GM23338 (cell line): ENCODE measurements at regions not wholly inside any gene's neighbourhood (a gene's known extent, or its start where the extent isn't known, plus 50 kb on each side); places are given as distances from the start of the nearest gene placed in this dataset.

Source experiments
- ATAC-seq: fragments of 200-7000 bp; cut with Tn5 transposase; 3 replicates; pipeline ENCODE4 v1.9.1; 2020
- DNase-seq: peaks from one replicate; pipeline ENCODE4 v3.0.0-alpha.2; 2015; ENCODE audit warnings: low spot score
- H2AFZ ChIP-seq: fragments of 200-600 bp; sonication (generic); 2 replicates; pipeline ENCODE4 v1.8.0; 2016; ENCODE audit warnings: antibody characterized with exemption, mild to moderate bottlenecking, moderate library complexity
- H3F3A ChIP-seq: fragments of 200-600 bp; sonication (generic); replicated peaks from 2 replicates; pipeline ENCODE4 v1.8.0; 2017; ENCODE audit warnings: antibody characterized with exemption, mixed run types, low read depth
- H3K27ac ChIP-seq: fragments of 200-600 bp; sonication (generic); 2 replicates; pipeline ENCODE4 v1.6.1; 2016; ENCODE audit warnings: low read depth
- H3K27me3 ChIP-seq: fragments of 200-600 bp; sonication (generic); 2 replicates; pipeline ENCODE4 v1.8.0; 2016; ENCODE audit warnings: mild to moderate bottlenecking, mixed run types, moderate library complexity; ENCODE audit not compliant: insufficient read depth
- H3K36me3 ChIP-seq: fragments of 200-600 bp; sonication (generic); 2 replicates; pipeline ENCODE4 v1.8.0; 2016; ENCODE audit warnings: mild to moderate bottlenecking; ENCODE audit not compliant: insufficient read depth
- H3K4me1 ChIP-seq: fragments of 200-600 bp; sonication (generic); 2 replicates; pipeline ENCODE4 v1.8.0; 2016; ENCODE audit warnings: mild to moderate bottlenecking, moderate library complexity; ENCODE audit not compliant: insufficient read depth
- H3K4me2 ChIP-seq: fragments of 200-600 bp; sonication (generic); 2 replicates; pipeline ENCODE4 v1.7.1; 2017; ENCODE audit warnings: mixed run types
- H3K4me3 ChIP-seq: fragments of 200-600 bp; sonication (generic); 2 replicates; pipeline ENCODE4 v1.6.1; 2016; ENCODE audit warnings: mixed run types
- H3K79me2 ChIP-seq: fragments of 200-600 bp; sonication (generic); replicated peaks from 2 replicates; pipeline ENCODE4 v1.8.0; 2017; ENCODE audit warnings: mild to moderate bottlenecking; ENCODE audit not compliant: insufficient read depth
- H3K9me2 ChIP-seq: fragments of 200-600 bp; sonication (generic); 2 replicates; pipeline ENCODE4 v1.8.0; 2017; ENCODE audit not compliant: insufficient read depth
- H4K20me1 ChIP-seq: fragments of 200-600 bp; sonication (generic); replicated peaks from 2 replicates; pipeline ENCODE4 v1.8.0; 2017; ENCODE audit warnings: mild to moderate bottlenecking; ENCODE audit not compliant: insufficient read depth
- H3K27ac Mint-ChIP-seq: 2 replicates; pipeline ENCODE4 v1.8.0; 2020; ENCODE audit warnings: inconsistent platforms, mild to moderate bottlenecking, moderate library complexity, mixed read lengths
- H3K27me3 Mint-ChIP-seq: 3 replicates; pipeline ENCODE4 v1.8.0; 2022; ENCODE audit warnings: low read depth, mild to moderate bottlenecking, moderate library complexity, mixed read lengths, inconsistent platforms; ENCODE audit not compliant: insufficient read depth, poor library complexity
- H3K36me3 Mint-ChIP-seq: 3 replicates; pipeline ENCODE4 v1.8.0; 2021; ENCODE audit warnings: low read depth, mild to moderate bottlenecking, inconsistent platforms, moderate library complexity, mixed read lengths
- H3K4me1 Mint-ChIP-seq: 3 replicates; pipeline ENCODE4 v1.8.0; 2020; ENCODE audit warnings: mild to moderate bottlenecking, inconsistent platforms, mixed read lengths
- H3K4me3 Mint-ChIP-seq: 3 replicates; pipeline ENCODE4 v1.8.0; 2021; ENCODE audit warnings: moderate library complexity, mild to moderate bottlenecking, inconsistent platforms, mixed read lengths
- H3K9me3 Mint-ChIP-seq: 3 replicates; pipeline ENCODE4 v1.8.0; 2020; ENCODE audit warnings: moderate library complexity, mild to moderate bottlenecking, inconsistent platforms, mixed read lengths
- CREB1 ChIP-seq: fragments of 250-450 bp; sonication (Bioruptor Pico); IDR thresholded peaks from 2 replicates; pipeline ENCODE4 v1.5.0; 2020; ENCODE audit warnings: low read depth, mild to moderate bottlenecking, moderate library complexity
- CTCF ChIP-seq, 2 experiments: fragments of 200-600 bp in 1 of 2; sonication (generic) in 1 of 2; conservative IDR thresholded peaks; 2 replicates each; pipeline versions ENCODE4 v1.5.1 to v1.6.1; 2016 to 2017; ENCODE audit warnings: antibody characterized with exemption in 2 of 2, low read depth in 2 of 2, mild to moderate bottlenecking in 2 of 2, moderate library complexity in 1 of 2
- ETS1 ChIP-seq: IDR thresholded peaks from 2 replicates; pipeline ENCODE4 v1.6.1; 2016; ENCODE audit warnings: antibody characterized with exemption
- EZH2 ChIP-seq: fragments of 200-600 bp; sonication (generic); IDR thresholded peaks from one replicate; pipeline ENCODE4 v1.8.0; 2017; ENCODE audit warnings: antibody characterized with exemption, mild to moderate bottlenecking, low read depth; ENCODE audit not compliant: unreplicated experiment
- EZH2phosphoT487 ChIP-seq: fragments of 200-600 bp; sonication (generic); IDR thresholded peaks from one replicate; pipeline ENCODE4 v1.8.1; 2018; ENCODE audit warnings: antibody characterized with exemption; ENCODE audit not compliant: unreplicated experiment
- JUNB ChIP-seq: IDR thresholded peaks from one replicate; pipeline ENCODE4 v1.6.1; 2016; ENCODE audit warnings: antibody characterized with exemption; ENCODE audit not compliant: unreplicated experiment
- NANOG ChIP-seq: IDR thresholded peaks from 2 replicates; pipeline ENCODE4 v1.6.1; 2016; ENCODE audit warnings: antibody characterized with exemption, borderline replicate concordance
- POLR2AphosphoS5 ChIP-seq: IDR thresholded peaks from 2 replicates; pipeline ENCODE4 v1.6.1; 2016; ENCODE audit warnings: antibody characterized with exemption, low read depth
- STAT1 ChIP-seq: IDR thresholded peaks from one replicate; pipeline ENCODE4 v1.6.1; 2016; ENCODE audit warnings: antibody characterized with exemption; ENCODE audit not compliant: unreplicated experiment
- ZNF114 ChIP-seq: fragments of 250-450 bp; sonication (Bioruptor Pico); IDR thresholded peaks from 2 replicates; pipeline ENCODE4 v1.5.0; 2020; ENCODE audit warnings: mild to moderate bottlenecking, moderate library complexity
- ZNF331 ChIP-seq: fragments of 250-450 bp; sonication (Bioruptor Pico); IDR thresholded peaks from 2 replicates; pipeline ENCODE4 v1.5.0; 2020; ENCODE audit warnings: low read depth, mild to moderate bottlenecking, moderate library complexity
- ZNF462 ChIP-seq: fragments of 250-450 bp; sonication (Bioruptor Pico); IDR thresholded peaks from 2 replicates; pipeline ENCODE4 v1.5.0; 2020; ENCODE audit warnings: mild to moderate bottlenecking, moderate library complexity
- TF ChIP-seq, protein P1 (sequence below): IDR thresholded peaks from one replicate; pipeline ENCODE4 v1.6.1; 2018; ENCODE audit warnings: antibody characterized with exemption; ENCODE audit not compliant: unreplicated experiment

GRCh38 chr1:218817071-218817470, 356.6 kb upstream of the LYPLAL1 start:
- no peaks in the 10 kb centered on the region for H3K36me3 Mint-ChIP-seq
- DNase-seq = peak; percentile 24
- no peaks in the 10 kb centered on the region for H3K27me3 ChIP-seq
- no peaks in the 10 kb centered on the region for H3K9me3 Mint-ChIP-seq
- H3K79me2 ChIP-seq = no peaks in the 10 kb centered on the region
- no peaks in the 10 kb centered on the region for H3K36me3 ChIP-seq
- H3K4me1 ChIP-seq = no peaks in the 10 kb centered on the region
- H3K4me3 ChIP-seq = no peak overlapping the region
- ATAC-seq = peak; percentile 80
- no peak overlapping the region for H3K4me3 Mint-ChIP-seq
- H3K27me3 Mint-ChIP-seq = peaks cover 2% of the 10 kb centered on the region
- TF ChIP-seq ZNF114 (CRISPR knock-in tag) (no peak), EZH2 (no peak), CREB1 (CRISPR knock-in tag) (no peak), JUNB (no peak), POLR2AphosphoS5 (no peak), ETS1 (no peak), ZNF462 (no peak), STAT1 (no peak), ZNF331 (CRISPR knock-in tag) (no peak), EZH2phosphoT487 (no peak), NANOG (no peak), CTCF (conservative IDR thresholded peaks at IDR 0.05; ENCODE audit: low read depth in 2 of 2) (no peak)
- TF ChIP-seq, protein P1, sequence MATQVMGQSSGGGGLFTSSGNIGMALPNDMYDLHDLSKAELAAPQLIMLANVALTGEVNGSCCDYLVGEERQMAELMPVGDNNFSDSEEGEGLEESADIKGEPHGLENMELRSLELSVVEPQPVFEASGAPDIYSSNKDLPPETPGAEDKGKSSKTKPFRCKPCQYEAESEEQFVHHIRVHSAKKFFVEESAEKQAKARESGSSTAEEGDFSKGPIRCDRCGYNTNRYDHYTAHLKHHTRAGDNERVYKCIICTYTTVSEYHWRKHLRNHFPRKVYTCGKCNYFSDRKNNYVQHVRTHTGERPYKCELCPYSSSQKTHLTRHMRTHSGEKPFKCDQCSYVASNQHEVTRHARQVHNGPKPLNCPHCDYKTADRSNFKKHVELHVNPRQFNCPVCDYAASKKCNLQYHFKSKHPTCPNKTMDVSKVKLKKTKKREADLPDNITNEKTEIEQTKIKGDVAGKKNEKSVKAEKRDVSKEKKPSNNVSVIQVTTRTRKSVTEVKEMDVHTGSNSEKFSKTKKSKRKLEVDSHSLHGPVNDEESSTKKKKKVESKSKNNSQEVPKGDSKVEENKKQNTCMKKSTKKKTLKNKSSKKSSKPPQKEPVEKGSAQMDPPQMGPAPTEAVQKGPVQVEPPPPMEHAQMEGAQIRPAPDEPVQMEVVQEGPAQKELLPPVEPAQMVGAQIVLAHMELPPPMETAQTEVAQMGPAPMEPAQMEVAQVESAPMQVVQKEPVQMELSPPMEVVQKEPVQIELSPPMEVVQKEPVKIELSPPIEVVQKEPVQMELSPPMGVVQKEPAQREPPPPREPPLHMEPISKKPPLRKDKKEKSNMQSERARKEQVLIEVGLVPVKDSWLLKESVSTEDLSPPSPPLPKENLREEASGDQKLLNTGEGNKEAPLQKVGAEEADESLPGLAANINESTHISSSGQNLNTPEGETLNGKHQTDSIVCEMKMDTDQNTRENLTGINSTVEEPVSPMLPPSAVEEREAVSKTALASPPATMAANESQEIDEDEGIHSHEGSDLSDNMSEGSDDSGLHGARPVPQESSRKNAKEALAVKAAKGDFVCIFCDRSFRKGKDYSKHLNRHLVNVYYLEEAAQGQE = no peak
- no peak overlapping the region for H2AFZ ChIP-seq
- no peak overlapping the region for H3K27ac ChIP-seq
- no peaks in the 10 kb centered on the region; the same call in 1 of the 2 replicates for H4K20me1 ChIP-seq
- no peaks in the 10 kb centered on the region for H3F3A ChIP-seq
- H3K4me2 ChIP-seq = no peak overlapping the region
- H3K9me2 ChIP-seq = no peaks in the 10 kb centered on the region
- peaks cover 5% of the 10 kb centered on the region; the same call in 2 of the 3 replicates for H3K4me1 Mint-ChIP-seq
- no peak overlapping the region for H3K27ac Mint-ChIP-seq
